MV-4-11 (cell line): ENCODE measurements at regions not wholly inside any gene's neighbourhood (a gene's known extent, or its start where the extent isn't known, plus 50 kb on each side); places are given as distances from the start of the nearest gene placed in this dataset.

ENCODE experiments used
- DNase-seq: peaks from one replicate; lab custom pipeline; 2025; lab: John Stamatoyannopoulos, UW

- no peak for DNase-seq
These were observed 193.6 kb upstream of the FOXQ1 start for GRCh38 chr6:1118287-1118647.

- no peak for DNase-seq
These were observed 194.2 kb upstream of the FOXQ1 start for GRCh38 chr6:1117530-1118286.

DNA sequence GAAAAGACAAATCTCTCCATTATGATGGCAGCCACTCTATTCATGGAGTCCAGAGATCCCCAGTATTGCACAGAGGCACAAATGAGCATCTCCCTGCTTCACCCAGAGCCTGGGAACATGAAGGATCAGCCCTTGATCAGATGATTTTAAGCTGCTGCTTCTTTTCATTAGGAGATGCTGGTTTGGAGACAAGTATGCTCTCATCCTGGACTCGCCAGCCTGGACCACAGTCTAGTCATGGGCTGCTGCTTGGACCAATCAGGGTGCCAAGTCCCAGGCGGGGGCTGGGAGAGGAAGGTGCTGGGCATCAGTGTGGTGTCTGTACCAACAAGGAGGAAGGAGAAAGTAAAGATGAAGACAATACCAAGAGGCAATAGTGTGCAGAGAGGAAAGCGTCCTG, 195.7 kb upstream of the FOXQ1 start:
- DNase-seq = no peak

GRCh38 chr6:1113916-1114540, 197.9 kb upstream of the FOXQ1 start:
- DNase-seq = no peak

DNA sequence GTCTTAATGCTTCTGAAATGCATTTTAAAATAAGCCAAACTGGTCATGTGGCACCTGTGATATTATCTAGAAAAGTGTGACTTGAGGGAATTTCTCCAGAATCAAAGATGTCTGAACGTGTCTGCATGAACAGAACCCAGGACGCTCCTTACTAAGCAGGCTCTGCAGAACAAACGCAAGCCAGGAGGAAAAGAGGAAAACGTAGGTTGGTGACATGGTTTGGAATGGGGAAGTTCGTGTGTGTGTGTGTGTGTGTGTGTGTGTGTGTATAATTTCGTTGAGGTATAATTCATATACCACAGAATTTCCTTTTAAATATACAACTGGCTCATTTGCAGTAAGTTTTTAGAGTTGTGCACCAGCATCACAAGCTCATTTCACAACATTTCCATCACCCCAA, 200.5 kb upstream of the FOXQ1 start:
- DNase-seq = no peak

GRCh38 chr6:1110941-1111349, 201.0 kb upstream of the FOXQ1 start:
- DNase-seq = no peak

DNA sequence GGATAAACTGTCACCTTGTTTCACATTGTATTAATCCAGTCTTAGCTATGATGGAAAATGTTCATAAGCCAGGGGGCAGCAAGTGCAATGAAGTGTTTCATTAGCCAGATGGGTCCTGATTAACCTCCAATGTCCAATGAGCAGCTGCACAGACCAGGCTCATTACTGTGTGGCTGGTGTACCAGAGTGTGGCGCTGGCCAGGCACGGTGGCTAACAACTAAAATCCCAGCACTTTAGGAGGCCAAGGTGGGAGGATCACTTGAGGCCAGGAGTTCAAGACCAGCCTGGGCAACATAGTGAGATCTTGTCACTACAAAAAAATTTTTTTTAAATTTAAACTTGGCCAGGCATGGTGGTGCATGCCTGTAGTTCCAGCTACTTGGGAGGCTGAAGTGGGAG, 201.7 kb upstream of the FOXQ1 start:
- DNase-seq = no peak

- no peak for DNase-seq
These were observed 202.8 kb upstream of the FOXQ1 start for GRCh38 chr6:1109134-1109533.

DNA sequence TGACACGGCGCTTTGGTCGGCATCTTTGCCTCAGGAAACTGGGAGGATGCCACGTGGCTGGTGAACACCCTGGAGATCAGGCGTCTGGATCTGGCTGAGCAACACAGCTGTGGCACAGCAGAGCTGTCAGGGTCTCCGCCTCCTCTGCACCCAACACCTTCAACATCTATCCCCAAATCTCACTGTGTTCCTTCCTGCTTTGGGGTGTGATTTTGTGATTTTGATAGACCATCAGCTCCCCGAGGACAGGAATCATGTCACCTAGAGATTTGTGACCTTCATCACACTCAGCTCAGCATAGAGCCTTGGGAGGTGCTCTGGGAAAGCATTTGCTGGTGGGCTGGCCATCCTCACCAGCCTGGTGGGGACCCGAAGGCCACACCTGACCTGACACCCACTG, 203.7 kb upstream of the FOXQ1 start:
- DNase-seq = no peak

DNA sequence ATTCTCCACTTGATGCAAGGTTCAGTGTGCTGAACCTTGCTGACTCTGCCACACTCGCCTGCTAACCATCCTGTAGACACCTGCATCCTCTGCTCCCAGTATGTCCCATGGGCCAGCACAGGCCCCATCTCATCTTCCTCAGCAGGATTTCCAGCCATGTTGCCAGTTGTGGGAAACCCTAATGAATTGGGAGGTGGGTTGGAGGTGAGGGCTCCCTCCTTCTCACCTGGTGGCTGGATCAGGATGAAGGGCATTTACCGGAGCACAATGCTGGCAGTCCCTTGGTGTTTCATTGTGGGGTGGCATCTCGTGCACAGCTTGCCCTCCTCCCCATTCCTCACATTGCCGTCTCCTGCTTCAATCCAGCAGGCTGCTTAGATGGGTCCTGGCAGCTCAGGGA, 204.3 kb upstream of the FOXQ1 start:
- DNase-seq = no peak

DNA sequence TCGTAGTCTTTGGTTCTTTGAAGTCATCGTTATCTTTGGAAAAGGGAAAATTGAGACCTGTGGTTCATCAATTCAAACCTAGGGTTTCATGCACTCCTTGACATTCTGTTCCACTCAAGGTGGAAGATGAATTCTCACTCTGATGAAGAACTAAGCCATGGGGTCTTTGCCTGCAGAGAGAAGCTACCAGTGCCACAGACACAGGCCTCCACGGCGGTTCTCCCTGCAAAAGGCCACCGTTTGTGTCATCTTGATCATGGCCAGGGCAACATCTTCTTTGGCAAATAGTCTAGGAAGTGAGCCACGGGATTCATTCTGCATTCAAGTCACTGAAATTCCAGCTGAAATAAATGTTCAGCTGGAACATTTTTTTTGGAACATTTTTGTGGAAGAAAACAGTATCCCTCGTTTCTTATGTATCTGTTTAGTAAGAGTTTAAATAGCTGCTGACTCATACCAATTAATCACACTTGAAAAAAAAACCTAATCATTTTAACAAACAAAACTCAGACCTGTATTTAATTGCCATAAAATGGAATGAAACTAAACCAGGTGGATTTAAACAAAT, 206.0 kb upstream of the FOXQ1 start:
- DNase-seq = no peak

GRCh38 chr6:1104988-1105670, 206.8 kb upstream of the FOXQ1 start:
- no peak for DNase-seq

- DNase-seq = no peak
These were observed 207.8 kb upstream of the FOXQ1 start for GRCh38 chr6:1103945-1104623.

- no peak for DNase-seq
These were observed 208.9 kb upstream of the FOXQ1 start for GRCh38 chr6:1103021-1103420.

GRCh38 chr6:1100269-1100668, 211.6 kb upstream of the FOXQ1 start:
- DNase-seq = no peak

- no peak for DNase-seq
These were observed 212.6 kb upstream of the FOXQ1 start for GRCh38 chr6:1099264-1099663.

DNA sequence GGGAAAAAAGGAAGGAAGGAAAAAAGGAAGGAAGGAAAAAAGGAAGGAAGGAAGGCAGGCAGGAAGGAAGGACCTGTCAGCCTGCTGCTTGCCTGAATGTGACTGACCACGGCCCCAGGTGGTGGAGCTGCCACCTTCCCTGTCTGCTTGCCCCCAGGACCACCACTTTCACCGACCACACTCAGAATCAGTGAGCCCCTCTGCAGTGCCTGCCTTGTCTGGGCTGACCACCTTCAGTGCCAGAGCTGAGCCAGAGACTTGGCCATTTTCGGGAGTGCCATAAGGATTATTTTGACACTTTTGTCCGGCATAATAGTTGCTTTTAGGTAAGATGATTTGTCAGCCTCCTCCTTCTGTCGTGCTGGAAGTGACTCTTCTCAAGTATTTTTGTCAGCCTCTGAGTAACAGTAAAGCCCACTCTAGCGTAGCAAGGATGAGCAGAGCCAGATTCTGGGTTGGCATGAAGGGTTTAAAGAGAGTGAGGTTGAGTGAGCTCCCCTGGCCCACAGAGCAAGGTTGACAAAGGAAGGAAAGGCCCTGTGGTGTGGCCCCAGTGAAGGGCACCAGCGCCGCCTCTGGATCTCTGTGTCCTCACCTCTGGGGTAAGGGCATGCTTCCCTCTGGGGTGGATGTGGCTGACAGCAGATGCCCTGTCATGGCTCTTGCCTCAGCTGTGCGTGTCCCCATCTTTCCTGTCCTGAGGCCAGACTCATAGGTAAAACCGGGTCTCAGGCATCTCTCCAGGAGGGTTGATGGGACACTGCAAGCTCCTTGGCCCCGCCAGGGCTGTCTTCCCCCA, 214.7 kb upstream of the FOXQ1 start:
- no peak for DNase-seq

- no peak for DNase-seq
These were observed 217.6 kb upstream of the FOXQ1 start for GRCh38 chr6:1094306-1094705.

DNA sequence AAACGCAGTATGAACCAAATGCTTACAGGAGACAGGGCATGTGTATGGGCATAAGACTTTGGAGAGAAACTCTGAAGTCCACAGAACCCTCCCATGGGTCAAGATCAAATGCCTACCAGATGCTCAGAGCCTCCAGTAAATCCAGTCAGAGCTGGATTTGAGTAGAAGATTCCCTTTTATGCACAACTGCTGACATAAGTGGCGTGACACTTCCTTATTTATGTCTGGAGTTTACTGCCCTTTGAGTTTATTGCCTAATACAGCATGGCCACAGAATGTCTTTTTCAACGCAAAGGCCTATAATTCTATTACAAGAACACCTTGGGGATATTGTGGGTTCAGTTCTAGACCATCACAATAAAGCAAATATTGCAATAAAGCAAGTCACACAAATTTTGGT, 220.0 kb upstream of the FOXQ1 start:
- DNase-seq = peak; percentile 57

DNA sequence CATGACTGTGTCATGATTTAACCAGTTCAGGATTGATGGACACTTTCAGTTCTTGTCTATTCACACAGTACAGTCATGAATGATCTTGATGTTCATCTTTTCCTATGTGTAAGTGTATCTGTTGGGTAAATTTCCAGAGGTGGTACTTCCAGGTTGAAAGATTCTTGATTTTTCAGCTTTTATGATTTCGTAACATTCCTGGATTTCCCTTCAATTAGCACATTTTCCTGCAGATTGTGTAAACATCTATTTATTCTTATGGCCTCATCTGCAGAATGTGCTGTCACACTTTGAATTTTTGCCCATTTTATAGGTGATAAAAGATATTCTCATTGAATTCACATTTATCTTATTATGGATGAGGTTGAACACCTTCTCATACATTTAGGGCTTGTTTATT, 222.0 kb upstream of the FOXQ1 start:
- DNase-seq = no peak

- no peak for DNase-seq
These were observed 223.4 kb upstream of the FOXQ1 start for GRCh38 chr6:1088492-1089001.
